ENCODE measurements at regions not wholly inside any gene's neighbourhood (a gene's known extent, or its start where the extent isn't known, plus 50 kb on each side); places are given as distances from the start of the nearest gene placed in this dataset.

DNA sequence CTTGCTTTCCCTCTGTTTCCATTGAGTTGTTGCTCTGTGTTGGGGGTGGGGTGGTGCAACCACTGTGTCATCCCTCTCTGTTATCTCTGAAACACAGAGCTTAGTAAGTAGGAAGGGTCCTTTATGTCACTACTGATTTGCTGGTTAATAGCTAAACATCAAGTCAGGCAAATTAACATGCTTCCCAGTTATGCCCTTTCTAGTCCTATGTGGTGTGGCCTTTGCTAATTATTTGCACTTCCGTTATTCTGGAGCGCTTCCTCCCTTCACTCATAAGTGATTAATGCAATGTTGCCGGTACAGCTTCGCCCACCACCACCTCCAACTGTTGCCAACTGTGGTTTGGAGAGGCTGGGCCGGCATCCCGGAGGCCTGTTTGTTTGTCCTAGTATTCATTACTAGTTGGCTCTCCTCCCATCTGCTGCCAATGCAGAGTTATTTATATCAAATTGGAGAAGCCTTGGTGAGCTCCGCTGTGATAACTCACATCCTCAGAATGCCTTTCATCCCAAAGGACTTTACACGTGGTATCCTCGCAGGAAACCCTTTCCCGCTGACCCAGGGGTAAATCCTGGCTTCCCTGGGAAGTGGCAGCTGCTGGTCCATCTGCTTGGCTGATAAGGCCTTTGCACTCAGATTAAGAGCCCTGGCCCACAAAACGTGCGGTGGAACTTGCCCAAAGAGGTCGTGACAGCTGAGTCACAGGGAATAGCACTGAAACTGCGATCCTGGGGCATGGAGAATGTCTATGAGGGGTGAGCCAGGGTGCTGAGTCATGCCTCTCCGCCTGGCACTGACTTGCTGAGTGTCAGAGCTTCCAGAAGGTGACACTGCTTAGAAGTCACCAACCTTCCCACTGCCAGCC, 72.0 kb upstream of the ZCCHC2 start:
- TF ChIP-seq, protein P1, sequence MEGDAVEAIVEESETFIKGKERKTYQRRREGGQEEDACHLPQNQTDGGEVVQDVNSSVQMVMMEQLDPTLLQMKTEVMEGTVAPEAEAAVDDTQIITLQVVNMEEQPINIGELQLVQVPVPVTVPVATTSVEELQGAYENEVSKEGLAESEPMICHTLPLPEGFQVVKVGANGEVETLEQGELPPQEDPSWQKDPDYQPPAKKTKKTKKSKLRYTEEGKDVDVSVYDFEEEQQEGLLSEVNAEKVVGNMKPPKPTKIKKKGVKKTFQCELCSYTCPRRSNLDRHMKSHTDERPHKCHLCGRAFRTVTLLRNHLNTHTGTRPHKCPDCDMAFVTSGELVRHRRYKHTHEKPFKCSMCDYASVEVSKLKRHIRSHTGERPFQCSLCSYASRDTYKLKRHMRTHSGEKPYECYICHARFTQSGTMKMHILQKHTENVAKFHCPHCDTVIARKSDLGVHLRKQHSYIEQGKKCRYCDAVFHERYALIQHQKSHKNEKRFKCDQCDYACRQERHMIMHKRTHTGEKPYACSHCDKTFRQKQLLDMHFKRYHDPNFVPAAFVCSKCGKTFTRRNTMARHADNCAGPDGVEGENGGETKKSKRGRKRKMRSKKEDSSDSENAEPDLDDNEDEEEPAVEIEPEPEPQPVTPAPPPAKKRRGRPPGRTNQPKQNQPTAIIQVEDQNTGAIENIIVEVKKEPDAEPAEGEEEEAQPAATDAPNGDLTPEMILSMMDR (IDR thresholded peaks at IDR 0.05): no peak
- TF ChIP-seq POLR2A (IDR thresholded peaks at IDR 0.05) (no peak), EP300 (IDR thresholded peaks at IDR 0.05) (peak in 1 of 2 donors; percentile 74)
